GM21423 (cell line): ENCODE measurements at regions not wholly inside any gene's neighbourhood (a gene's known extent, or its start where the extent isn't known, plus 50 kb on each side); places are given as distances from the start of the nearest gene placed in this dataset.
"Not testable (repeated sequence)": the region's sequence is repeated elsewhere in the genome, so short reads cannot be mapped to it uniquely, and the experiment has no call there.

Experiments
- ATAC-seq: cut with Tn5 transposase; IDR thresholded peaks from one replicate; pipeline ENCODE4 v1.9.1; 2021; ENCODE audit warnings: mild to moderate bottlenecking, moderate library complexity; ENCODE audit not compliant: unreplicated experiment

DNA sequence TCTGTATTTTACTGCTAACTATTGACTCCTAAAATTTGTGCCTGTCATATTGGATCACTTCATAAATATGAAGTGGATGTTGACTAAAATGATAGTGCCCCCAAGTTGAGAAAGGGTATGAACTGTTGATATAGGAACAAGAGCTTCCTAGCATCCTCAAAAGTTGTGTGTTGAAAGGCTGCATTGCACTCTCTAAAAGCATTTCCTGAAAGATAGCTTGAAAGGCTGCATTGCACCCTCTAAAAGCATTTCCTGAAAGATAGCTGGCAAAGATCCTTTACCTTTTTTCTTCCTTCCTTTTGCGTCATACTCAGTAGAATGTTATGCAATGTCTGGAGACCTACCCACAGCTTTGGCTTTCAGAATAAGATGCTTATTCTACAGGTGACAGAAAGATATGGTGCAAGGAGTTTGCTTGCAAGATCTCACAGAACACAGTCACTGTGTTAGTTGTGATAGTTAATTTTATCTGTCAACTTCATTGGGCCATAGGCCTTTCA, 274.6 kb upstream of the GALNTL6 start:
- ATAC-seq = no peak

DNA sequence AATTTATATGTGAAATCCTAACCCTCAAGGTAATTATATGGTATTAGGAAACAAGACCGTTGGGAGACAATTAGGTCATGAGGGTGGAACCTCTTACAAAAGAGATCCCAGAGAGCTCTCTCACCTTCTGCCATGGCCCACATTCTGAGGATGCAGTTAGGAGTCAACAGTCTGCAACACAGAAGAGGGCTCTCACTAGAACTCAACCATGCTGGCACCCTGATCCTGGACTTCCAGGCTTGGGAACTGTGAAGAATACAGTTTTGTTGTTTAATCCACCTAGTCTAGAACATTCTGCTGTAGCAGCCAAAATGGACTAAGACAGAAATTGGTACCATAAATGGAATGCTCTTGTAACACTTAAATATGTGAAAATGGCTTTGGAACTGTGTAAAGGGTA, 278.8 kb upstream of the GALNTL6 start:
- no peak for ATAC-seq

DNA sequence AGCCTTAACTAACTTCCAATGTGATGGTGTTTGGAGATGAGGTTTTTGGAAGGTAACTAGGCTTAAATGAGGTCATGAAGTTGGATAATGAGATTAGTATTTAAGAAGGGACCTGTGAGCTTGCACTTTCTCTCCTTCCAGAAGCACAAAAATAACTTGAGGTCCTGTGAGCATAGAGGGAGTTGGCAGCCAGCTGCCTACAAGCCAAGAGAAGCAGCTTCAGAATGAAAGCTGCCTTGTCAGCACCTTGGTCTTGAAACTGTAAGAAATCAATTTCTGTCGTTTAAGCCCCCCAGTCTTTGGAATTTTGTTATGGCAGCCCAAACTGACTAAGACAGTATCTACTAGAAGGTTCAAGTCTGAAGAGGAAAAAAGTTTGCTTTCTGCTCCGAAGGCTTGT, 280.2 kb upstream of the GALNTL6 start:
- ATAC-seq = no peak

GRCh38 chr4:171524903-171525302, 288.3 kb upstream of the GALNTL6 start:
- no peak for ATAC-seq

- no peak for ATAC-seq
Observed at GRCh38 chr4:171521726-171522125, 291.5 kb upstream of the GALNTL6 start.

- no peak for ATAC-seq
Observed at GRCh38 chr4:171519457-171519856, 293.7 kb upstream of the GALNTL6 start.

DNA sequence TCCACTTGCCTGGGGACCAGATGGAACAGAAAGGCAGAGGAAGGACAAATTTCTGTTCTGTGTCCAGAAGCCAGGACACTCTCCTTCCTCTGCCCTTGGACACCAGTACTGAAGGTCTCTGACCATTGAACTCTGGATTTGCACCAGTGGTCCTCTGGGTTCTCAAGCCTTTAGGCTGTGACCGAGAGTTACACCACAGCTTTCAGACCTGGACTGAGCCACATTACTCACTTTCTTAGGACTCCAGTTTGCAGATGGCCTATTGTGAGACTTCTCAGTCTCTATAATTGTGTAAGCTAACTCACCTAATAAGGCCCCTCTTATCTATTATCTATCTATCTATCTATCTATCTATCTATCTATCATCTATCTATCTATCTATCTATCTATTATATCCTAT, 295.3 kb upstream of the GALNTL6 start:
- no peak for ATAC-seq

GRCh38 chr4:171516694-171517093, 296.5 kb upstream of the GALNTL6 start:
- ATAC-seq = no peak

GRCh38 chr4:171484681-171485080, 328.5 kb upstream of the GALNTL6 start:
- no peak for ATAC-seq

GRCh38 chr4:171478181-171478580, 335.0 kb upstream of the GALNTL6 start:
- ATAC-seq = no peak

GRCh38 chr4:171475111-171475510, 338.1 kb upstream of the GALNTL6 start:
- not testable (repeated sequence) for ATAC-seq

DNA sequence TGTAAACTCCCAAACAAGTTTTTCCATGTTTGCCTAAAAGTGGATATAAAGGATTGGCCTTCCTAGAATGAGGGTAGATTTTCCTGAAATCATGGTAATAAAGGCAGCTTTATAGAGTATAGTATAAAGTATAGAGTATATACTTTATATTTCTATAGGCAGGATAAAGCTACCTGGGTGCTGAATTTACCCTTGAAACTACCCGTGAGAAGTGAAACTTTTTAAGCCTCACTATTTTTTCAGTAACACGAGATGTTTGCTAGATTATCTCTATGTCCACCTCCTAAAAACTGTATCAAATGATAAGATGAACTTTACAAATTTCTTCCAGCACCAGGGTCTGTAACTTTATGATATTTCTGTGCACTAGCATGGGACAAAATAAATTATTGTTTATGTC, 340.0 kb upstream of the GALNTL6 start:
- no peak for ATAC-seq

DNA sequence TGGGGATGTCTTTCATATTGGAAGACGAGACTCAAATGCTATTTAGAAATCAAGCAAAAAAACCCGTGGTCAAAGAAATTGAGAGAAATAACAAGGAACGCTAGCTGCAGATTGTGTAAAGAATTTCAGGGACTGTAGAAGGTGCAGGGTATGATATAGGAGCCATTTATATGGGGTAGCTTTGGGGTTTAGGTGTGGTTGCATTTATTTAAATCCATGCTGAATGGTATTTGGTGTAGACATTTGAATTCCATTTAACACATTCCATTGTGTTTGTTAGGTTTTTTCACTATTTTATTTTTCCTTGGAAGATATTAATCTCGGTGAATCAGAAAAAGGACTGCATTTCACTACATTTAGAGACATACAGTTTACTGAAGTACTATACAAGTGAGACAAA, 341.0 kb upstream of the GALNTL6 start:
- no peak for ATAC-seq

DNA sequence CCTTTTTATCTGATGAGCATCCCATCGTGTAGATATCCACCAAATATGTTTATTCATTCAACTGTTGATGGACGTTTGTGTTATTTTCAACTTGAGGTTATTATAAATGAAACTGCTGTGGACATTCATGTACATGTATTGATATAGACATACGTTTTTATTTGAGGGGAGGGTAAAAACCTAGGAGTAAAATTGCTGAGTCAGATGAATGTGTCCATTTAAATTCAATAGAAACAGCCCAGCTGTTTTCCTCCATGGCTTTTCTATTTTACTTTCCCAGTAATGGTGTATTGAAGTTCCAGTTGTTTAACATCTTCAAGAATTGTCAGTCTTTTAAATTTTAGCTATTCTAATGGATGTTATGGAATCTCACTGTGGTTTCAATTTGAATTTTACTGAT, 348.7 kb upstream of the GALNTL6 start:
- no peak for ATAC-seq

GRCh38 chr4:171461191-171461590, 352.0 kb upstream of the GALNTL6 start:
- ATAC-seq = no peak

DNA sequence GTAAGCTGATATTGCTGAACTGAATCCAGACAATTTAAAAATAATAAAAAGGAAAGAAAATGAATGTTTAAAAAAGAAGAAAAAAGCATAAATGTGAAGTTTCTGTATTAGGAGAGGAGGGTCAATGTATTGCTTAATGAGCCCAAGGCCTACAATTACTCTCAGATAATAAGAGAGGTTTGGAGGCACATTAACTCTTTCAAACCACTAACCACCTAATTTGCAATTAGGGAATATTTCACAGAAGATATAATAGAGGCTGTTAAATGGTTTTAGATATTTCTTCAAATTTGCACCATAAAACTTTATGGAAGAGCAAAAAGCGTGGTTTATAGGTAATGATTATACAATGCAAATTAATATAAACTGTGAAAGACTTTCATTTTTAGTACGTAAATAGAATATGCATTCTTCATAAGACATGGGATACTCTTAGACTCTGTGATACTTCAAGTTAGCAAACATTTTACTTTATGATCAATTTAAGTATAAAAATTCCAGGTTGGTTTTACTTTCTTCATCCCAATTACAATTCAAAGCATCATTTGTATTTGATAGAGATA, 364.2 kb upstream of the GALNTL6 start:
- no peak for ATAC-seq

DNA sequence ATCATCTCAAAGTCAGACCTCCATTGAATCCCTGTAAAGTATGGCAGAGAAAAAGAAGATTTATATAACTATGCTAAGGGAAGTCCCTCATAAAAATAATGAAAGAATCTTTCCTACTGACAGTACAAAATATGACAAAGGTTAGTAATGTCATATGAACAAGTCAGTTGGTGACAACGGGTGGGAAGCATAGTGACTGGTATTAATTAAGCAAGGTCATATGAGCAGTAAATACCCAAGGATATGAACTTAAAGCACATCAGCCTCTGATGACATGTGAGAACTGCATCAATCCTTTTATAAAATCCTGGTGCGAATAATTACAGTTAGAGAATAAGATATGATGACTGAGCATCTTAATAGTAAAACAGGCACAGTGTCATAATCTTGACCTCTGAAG, 364.8 kb upstream of the GALNTL6 start:
- no peak for ATAC-seq

DNA sequence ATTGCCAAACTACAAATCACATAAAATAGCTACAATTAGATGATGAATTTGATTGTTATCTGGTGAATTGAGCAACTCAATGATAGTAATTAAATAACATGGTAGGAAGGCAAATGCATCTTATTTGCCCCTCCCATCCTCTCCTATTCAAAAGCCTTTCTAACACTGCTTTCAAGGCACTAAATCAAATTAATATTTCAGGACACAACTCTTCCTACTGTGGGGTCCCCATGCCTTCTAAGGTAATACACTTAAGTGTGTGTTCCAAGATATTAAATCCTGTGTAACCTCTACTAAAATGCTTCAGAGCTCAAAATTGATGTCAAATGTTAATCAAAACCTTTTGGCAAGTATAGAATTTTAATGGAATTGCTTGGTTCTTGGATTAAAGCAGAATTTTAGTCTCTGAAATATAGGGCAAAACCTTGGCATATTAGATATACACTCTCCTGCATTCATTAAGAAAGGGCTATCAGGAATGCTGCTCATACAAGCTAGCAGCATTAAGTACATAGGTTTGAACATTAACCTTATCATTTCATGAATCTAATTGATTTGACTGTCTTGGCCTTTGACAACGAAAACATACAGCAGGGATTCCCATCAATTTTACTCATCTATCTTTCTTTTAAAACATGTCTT, 371.8 kb upstream of the GALNTL6 start:
- ATAC-seq = no peak

DNA sequence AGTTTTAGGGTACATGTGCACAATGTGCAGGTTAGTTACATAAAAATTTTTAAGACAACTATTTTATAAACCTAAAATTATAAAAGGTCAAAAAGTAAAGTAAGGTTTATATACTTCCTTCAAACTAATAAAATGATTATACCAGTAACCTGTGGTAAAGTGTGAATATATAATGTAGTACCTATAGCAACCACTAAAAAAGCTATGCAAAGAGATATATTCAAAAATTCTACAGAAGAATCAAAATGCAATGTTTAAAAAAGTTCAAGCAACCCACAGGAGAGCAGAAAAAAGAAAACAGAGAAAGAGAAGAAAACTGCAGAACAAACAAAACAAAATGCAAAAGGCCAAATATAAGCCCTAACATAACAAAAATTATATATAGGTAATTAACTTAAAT, 379.5 kb upstream of the GALNTL6 start:
- no peak for ATAC-seq

DNA sequence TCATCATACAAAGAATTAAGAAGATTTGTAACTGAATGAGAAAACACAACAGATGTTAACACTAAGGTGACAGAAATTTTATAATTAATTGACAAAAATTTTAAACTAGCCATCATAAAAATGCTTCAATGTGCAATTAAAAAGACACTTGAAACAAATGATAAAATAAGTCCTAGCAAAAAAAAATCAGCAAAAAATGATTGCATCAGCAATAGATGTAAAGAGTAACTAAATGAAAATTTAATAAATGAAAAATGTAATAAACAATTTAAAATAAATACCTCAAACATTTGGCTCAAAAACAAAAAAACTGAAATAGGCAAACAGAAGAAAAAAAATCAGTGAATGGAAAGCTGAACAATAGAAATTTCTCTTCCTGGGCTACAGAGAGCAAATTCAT, 380.7 kb upstream of the GALNTL6 start:
- ATAC-seq = no peak

GRCh38 chr4:171430495-171430894, 382.7 kb upstream of the GALNTL6 start:
- ATAC-seq = no peak

DNA sequence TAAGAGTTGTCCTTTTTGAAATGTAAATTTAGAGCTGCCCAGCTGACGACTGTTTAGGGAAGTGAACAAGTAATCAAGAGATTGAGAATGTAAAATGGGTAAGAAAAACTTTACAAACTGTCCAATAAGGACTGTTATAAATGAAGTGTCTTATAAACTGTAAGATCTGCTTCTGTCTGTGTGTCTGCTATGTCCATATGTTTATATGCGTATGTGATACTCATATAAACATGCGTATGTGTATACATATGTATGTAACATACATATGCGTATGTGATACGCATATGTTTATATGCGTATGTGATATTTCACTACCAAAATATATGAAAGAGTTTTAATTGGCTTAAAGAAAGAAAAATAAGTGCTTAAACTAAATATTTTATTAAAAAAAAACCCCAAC, 416.0 kb upstream of the GALNTL6 start:
- no peak for ATAC-seq

- no peak for ATAC-seq
Observed at GRCh38 chr4:171390626-171391025, 422.6 kb upstream of the GALNTL6 start.
